ENCODE measurements at regions not wholly inside any gene's neighbourhood (a gene's known extent, or its start where the extent isn't known, plus 50 kb on each side); places are given as distances from the start of the nearest gene placed in this dataset.

GRCh38 chr14:51430633-51431032 is 190.6 kb downstream of the TMX1 start:
- Mint-ChIP-seq H3K27me3 (ENCODE audit: low read depth) (no peaks in the 10 kb centered on the region), H3K4me1 (peaks cover 9% of the 10 kb centered on the region), H3K36me3 (no peaks in the 10 kb centered on the region), H3K27ac (no peak overlapping the region), H3K9me3 (no peaks in the 10 kb centered on the region), H3K4me3 (no peak overlapping the region)
- no peak for DNase-seq (ENCODE audit: low spot score in 2 of 2, unreplicated experiment in 2 of 2)
- no peak for TF ChIP-seq CTCF (IDR thresholded peaks at IDR 0.05; ENCODE audit: unreplicated experiment)

GRCh38 chr14:51431033-51431709 is 191.1 kb downstream of the TMX1 start:
- no peaks in the 10 kb centered on the region for H3K27me3 Mint-ChIP-seq (ENCODE audit: low read depth)
- no peak for DNase-seq (ENCODE audit: low spot score in 2 of 2, unreplicated experiment in 2 of 2)
- H3K4me3 Mint-ChIP-seq, result no peak overlapping the region
- no peak for TF ChIP-seq CTCF (IDR thresholded peaks at IDR 0.05; ENCODE audit: unreplicated experiment)
- H3K9me3 Mint-ChIP-seq, result no peaks in the 10 kb centered on the region
- no peak overlapping the region for H3K27ac Mint-ChIP-seq
- peaks cover 9% of the 10 kb centered on the region for H3K4me1 Mint-ChIP-seq
- no peaks in the 10 kb centered on the region for H3K36me3 Mint-ChIP-seq

- H3K9me3 Mint-ChIP-seq, result no peaks in the 10 kb centered on the region
- peaks cover 9% of the 10 kb centered on the region for H3K4me1 Mint-ChIP-seq
- no peak overlapping the region for H3K27ac Mint-ChIP-seq
- no peak for DNase-seq (ENCODE audit: low spot score in 2 of 2, unreplicated experiment in 2 of 2)
- no peak overlapping the region for H3K4me3 Mint-ChIP-seq
- H3K36me3 Mint-ChIP-seq, result no peaks in the 10 kb centered on the region
- no peak for TF ChIP-seq CTCF (IDR thresholded peaks at IDR 0.05; ENCODE audit: unreplicated experiment)
- H3K27me3 Mint-ChIP-seq (ENCODE audit: low read depth), result no peaks in the 10 kb centered on the region
Observed at GRCh38 chr14:51431741-51432140, 191.7 kb downstream of the TMX1 start.

GRCh38 chr14:51432302-51432948 is 192.4 kb downstream of the TMX1 start:
- Mint-ChIP-seq H3K4me1 (peaks cover 9% of the 10 kb centered on the region), H3K4me3 (no peak overlapping the region), H3K9me3 (no peaks in the 10 kb centered on the region), H3K27me3 (ENCODE audit: low read depth) (no peaks in the 10 kb centered on the region), H3K27ac (no peak overlapping the region), H3K36me3 (no peaks in the 10 kb centered on the region)
- no peak for TF ChIP-seq CTCF (IDR thresholded peaks at IDR 0.05; ENCODE audit: unreplicated experiment)
- DNase-seq (ENCODE audit: low spot score in 2 of 2, unreplicated experiment in 2 of 2), result no peak

GRCh38 chr14:51436630-51437029 is 196.6 kb downstream of the TMX1 start:
- TF ChIP-seq CTCF (IDR thresholded peaks at IDR 0.05; ENCODE audit: unreplicated experiment), result no peak
- no peaks in the 10 kb centered on the region for H3K4me1 Mint-ChIP-seq
- no peak overlapping the region for H3K4me3 Mint-ChIP-seq
- H3K27ac Mint-ChIP-seq, result no peak overlapping the region
- no peaks in the 10 kb centered on the region for H3K27me3 Mint-ChIP-seq (ENCODE audit: low read depth)
- no peak for DNase-seq (ENCODE audit: low spot score in 2 of 2, unreplicated experiment in 2 of 2)
- no peaks in the 10 kb centered on the region for H3K9me3 Mint-ChIP-seq
- H3K36me3 Mint-ChIP-seq, result no peaks in the 10 kb centered on the region
